ENCODE measurements at regions not wholly inside any gene's neighbourhood (a gene's known extent, or its start where the extent isn't known, plus 50 kb on each side); places are given as distances from the start of the nearest gene placed in this dataset.

DNA sequence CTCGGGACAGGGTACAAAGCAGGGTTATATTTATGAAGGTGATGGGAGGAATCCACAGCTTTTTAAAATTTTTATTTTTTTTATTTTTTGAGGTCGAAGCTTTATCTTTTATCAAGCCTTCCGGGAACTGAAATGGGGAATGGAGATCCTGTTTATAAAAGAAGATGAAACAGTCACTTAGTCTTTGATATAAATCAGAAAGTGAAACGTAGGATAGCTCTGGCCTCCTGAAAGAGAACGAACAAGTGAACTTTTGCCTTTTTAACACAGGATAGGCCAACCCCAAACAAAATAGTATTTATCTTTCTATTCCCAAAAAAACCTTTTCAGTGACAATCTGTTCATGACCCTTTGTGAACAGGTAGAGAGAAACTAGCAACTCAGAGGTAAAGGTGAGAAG, 634.0 kb upstream of the LMCD1 start:
- no peak for ATAC-seq
- Histone ChIP-seq H3K9me3 (no peaks in the 10 kb centered on the region), H3K4me3 (no peak overlapping the region), H3K4me1 (no peaks in the 10 kb centered on the region), H3K36me3 (no peaks in the 10 kb centered on the region), H3K27ac (no peak overlapping the region), H3K27me3 (no peaks in the 10 kb centered on the region)
- intact Hi-C loops (cut with DNase I) = no loop called here
- TF ChIP-seq, protein P1, sequence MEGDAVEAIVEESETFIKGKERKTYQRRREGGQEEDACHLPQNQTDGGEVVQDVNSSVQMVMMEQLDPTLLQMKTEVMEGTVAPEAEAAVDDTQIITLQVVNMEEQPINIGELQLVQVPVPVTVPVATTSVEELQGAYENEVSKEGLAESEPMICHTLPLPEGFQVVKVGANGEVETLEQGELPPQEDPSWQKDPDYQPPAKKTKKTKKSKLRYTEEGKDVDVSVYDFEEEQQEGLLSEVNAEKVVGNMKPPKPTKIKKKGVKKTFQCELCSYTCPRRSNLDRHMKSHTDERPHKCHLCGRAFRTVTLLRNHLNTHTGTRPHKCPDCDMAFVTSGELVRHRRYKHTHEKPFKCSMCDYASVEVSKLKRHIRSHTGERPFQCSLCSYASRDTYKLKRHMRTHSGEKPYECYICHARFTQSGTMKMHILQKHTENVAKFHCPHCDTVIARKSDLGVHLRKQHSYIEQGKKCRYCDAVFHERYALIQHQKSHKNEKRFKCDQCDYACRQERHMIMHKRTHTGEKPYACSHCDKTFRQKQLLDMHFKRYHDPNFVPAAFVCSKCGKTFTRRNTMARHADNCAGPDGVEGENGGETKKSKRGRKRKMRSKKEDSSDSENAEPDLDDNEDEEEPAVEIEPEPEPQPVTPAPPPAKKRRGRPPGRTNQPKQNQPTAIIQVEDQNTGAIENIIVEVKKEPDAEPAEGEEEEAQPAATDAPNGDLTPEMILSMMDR (IDR thresholded peaks at IDR 0.05) = no peak
- WGBS, 2 donors = 31 to 46% methylated on average over 5 of the region's 5 CpGs
- FAIRE-seq = no peak
- DNase-seq = no peak

DNA sequence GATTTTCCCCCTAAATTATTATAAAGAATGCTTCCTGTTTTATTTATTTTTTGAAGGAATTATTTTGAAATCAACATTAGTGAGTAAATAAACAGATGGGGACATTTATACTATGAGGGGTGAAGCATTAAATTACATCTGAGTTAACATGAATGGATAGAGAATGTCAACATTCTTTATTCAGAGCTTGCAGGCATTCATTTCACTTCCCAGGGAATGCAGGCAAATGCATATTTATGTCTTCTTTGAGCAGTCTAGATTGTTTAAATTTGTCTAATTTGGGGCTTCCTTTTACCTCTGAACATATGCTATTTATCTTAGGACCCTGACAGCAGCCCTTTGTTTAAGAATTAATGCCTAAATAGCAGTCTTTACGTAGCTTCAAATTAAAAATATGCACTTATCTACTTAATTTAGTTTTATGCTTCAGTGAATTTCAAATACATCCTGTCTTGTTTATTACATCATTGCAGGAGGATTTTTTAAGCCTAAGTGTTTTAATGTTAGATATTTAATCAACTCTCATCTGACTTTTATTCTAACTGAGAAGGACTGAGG, 630.5 kb upstream of the LMCD1 start:
- intact Hi-C loops (cut with DNase I) = no loop called here
- TF ChIP-seq, protein P1 (IDR thresholded peaks at IDR 0.05) = no peak

DNA sequence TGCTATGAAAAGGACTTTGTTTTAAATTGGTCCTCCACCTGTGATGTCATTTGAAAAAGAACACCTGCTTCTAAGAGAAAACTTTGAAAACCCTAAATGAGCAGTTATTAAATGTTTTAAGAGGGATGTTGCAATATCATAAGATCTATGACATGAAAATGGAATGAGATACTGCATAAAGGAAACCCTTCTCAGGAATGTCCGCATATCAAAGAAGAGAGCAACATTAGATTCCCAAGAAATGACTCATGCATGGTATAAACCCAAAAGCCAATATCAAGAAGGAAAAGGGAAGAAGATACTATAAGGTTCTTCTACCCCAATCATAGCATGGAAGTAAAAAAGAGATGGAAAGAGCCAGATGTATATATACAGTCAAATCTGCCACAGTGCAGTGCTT, 627.5 kb upstream of the LMCD1 start:
- FAIRE-seq = no peak

More for the DNA sequence above, 630.5 kb upstream of the LMCD1 start:
- Histone ChIP-seq H3K4me3 (no peak overlapping the region), H3K36me3 (no peaks in the 10 kb centered on the region), H3K27me3 (no peaks in the 10 kb centered on the region), H3K9me3 (no peaks in the 10 kb centered on the region), H3K27ac (no peak overlapping the region), H3K4me1 (no peaks in the 10 kb centered on the region)
- DNase-seq (no peak), ATAC-seq (no peak), FAIRE-seq (no peak)
- WGBS, 2 donors = 40 to 48% methylated on average over 1 of the region's 1 CpG

DNA sequence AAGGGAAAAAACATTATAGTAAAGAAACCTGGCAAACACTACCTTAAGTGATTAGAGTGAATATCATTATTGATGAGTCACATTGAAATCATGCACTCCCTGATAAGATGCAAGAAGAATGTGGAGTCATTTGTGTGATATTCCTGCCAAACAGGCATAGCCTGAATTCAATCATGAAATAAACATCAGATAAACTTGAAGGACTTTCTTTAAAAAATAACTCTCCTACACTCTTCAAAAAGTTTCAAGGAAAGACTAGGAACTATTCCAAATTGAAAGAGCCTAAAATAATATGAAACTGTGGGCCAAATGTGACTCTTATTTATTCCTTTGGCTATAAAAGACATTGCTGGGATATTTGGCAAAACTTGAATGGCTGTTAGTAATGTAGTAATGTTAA, 625.7 kb upstream of the LMCD1 start:
- H3K27me3 ChIP-seq = no peaks in the 10 kb centered on the region
- no peak overlapping the region for H3K27ac ChIP-seq
- no peaks in the 10 kb centered on the region for H3K36me3 ChIP-seq
- no peaks in the 10 kb centered on the region for H3K9me3 ChIP-seq
- ATAC-seq (peak in 3 of 4 donors; percentile 67 to 81 (median 69)), DNase-seq (no peak), FAIRE-seq (no peak)
- H3K4me3 ChIP-seq = no peak overlapping the region
- intact Hi-C loops (cut with DNase I) = no loop called here
- TF ChIP-seq, protein P1 (IDR thresholded peaks at IDR 0.05) = no peak
- H3K4me1 ChIP-seq = no peaks in the 10 kb centered on the region

More for the DNA sequence above, 627.5 kb upstream of the LMCD1 start:
- intact Hi-C loops (cut with DNase I) = no loop called here
- Histone ChIP-seq H3K27ac (no peak overlapping the region), H3K27me3 (no peaks in the 10 kb centered on the region), H3K36me3 (no peaks in the 10 kb centered on the region), H3K4me1 (no peaks in the 10 kb centered on the region), H3K4me3 (no peak overlapping the region), H3K9me3 (no peaks in the 10 kb centered on the region)
- no peak for DNase-seq
- ATAC-seq = no peak
- TF ChIP-seq, protein P1 (IDR thresholded peaks at IDR 0.05) = no peak
- 85 to 97% methylated on average over 1 of the region's 1 CpG for WGBS, 2 donors

DNA sequence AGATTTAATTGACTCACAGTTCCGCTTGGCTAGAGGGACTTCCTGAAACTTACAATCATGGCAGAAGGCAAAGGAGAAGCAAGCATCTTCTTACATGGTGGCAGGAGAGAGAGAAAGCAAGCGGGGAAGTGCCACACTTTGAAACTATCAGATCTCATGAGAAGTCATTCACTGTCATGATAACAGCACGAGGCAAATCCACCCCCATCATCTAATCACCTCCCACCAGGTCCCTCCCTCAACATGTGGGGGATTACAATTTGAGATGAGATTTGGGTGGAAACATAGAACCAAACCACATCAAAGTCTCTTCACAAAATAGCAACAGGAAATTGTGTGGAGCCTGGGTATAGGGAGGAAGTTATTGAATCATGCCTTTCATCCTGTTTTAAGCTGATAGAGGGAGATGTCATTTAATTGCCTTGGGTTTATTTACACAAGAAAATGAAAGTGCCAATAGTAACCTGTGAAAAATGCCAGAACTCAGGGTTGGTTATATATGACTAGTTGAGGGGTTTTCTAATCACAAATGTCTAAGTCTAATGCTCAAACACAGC, 624.8 kb upstream of the LMCD1 start:
- FAIRE-seq (no peak), DNase-seq (no peak), ATAC-seq (peak in 2 of 4 donors; percentile 41 to 47)
- Histone ChIP-seq H3K4me3 (no peak overlapping the region), H3K36me3 (no peaks in the 10 kb centered on the region), H3K4me1 (no peaks in the 10 kb centered on the region), H3K9me3 (no peaks in the 10 kb centered on the region), H3K27ac (no peak overlapping the region), H3K27me3 (no peaks in the 10 kb centered on the region)
- WGBS, 2 donors = 45 to 47% methylated on average over 3 of the region's 3 CpGs
- intact Hi-C loops (cut with DNase I) = no loop called here
- TF ChIP-seq, protein P1 (IDR thresholded peaks at IDR 0.05) = no peak

Data from pancreas (tissue), 10 donors.